Trophoblast cell (in vitro differentiated cells and primary cell): ENCODE measurements at regions not wholly inside any gene's neighbourhood (a gene's known extent, or its start where the extent isn't known, plus 50 kb on each side); places are given as distances from the start of the nearest gene placed in this dataset.

Source experiments
- DNase-seq, 2 donors: peaks; one replicate each; pipeline ENCODE4 v3.0.0-alpha.2; 2016
- H2AFZ ChIP-seq: 2 replicates; pipeline ENCODE4 v1.6.1; 2013; ENCODE audit warnings: low read length, moderate library complexity, mild to moderate bottlenecking; ENCODE audit not compliant: insufficient read depth, poor library complexity
- H2AK5ac ChIP-seq: 2 replicates; pipeline ENCODE4 v1.6.1; 2013; ENCODE audit warnings: mild to moderate bottlenecking, low read length
- H2BK120ac ChIP-seq: 2 replicates; pipeline ENCODE4 v1.6.1; 2013; ENCODE audit warnings: low read length, mild to moderate bottlenecking, moderate library complexity; ENCODE audit not compliant: insufficient read depth, poor library complexity
- H2BK12ac ChIP-seq: 2 replicates; pipeline ENCODE4 v1.6.1; 2013; ENCODE audit warnings: mild to moderate bottlenecking, low read length, moderate library complexity
- H2BK5ac ChIP-seq: 2 replicates; pipeline ENCODE4 v1.6.1; 2013; ENCODE audit warnings: low read length, low read depth, moderate library complexity, mild to moderate bottlenecking; ENCODE audit not compliant: poor library complexity
- H3K14ac ChIP-seq: 2 replicates; pipeline ENCODE4 v1.6.1; 2013; ENCODE audit warnings: mild to moderate bottlenecking, low read length
- H3K18ac ChIP-seq: 2 replicates; pipeline ENCODE4 v1.6.1; 2013; ENCODE audit warnings: mild to moderate bottlenecking, low read length
- H3K23ac ChIP-seq: 2 replicates; pipeline ENCODE4 v1.6.1; 2013; ENCODE audit warnings: low read length
- H3K27ac ChIP-seq: 2 replicates; pipeline ENCODE4 v1.5.1; 2013; ENCODE audit warnings: low read depth, mild to moderate bottlenecking, inconsistent platforms, low read length, moderate library complexity
- H3K27me3 ChIP-seq: 2 replicates; pipeline ENCODE4 v1.6.1; 2013; ENCODE audit warnings: inconsistent platforms, mild to moderate bottlenecking, low read length, moderate library complexity; ENCODE audit not compliant: insufficient read depth
- H3K36me3 ChIP-seq, 2 experiments: 1 replicate in 1 of 2; 2 replicates in 1 of 2; pipeline ENCODE4 v1.6.1; 2013; ENCODE audit warnings: low read length in 2 of 2, mild to moderate bottlenecking in 2 of 2, moderate library complexity in 1 of 2; ENCODE audit not compliant: insufficient read depth in 2 of 2, control insufficient read depth in 1 of 2
- H3K4ac ChIP-seq: 2 replicates; pipeline ENCODE4 v1.6.1; 2013; ENCODE audit warnings: low read depth, mild to moderate bottlenecking, low read length, moderate library complexity
- H3K4me1 ChIP-seq, 2 experiments: 1 replicate in 1 of 2; 2 replicates in 1 of 2; pipeline ENCODE4 v1.6.1; 2013; ENCODE audit warnings: low read length in 2 of 2, mild to moderate bottlenecking in 2 of 2, moderate library complexity in 1 of 2; ENCODE audit not compliant: insufficient read depth in 2 of 2, control insufficient read depth in 1 of 2
- H3K4me2 ChIP-seq: 2 replicates; pipeline ENCODE4 v1.6.1; 2013; ENCODE audit warnings: inconsistent platforms, mild to moderate bottlenecking, low read length, moderate library complexity
- H3K4me3 ChIP-seq: 2 replicates; pipeline ENCODE4 v1.5.1; 2013; ENCODE audit warnings: mild to moderate bottlenecking, low read depth, low read length, inconsistent platforms
- H3K79me1 ChIP-seq: one replicate; pipeline ENCODE4 v1.6.1; 2013; ENCODE audit warnings: low read length
- H3K79me2 ChIP-seq: 2 replicates; pipeline ENCODE4 v1.6.1; 2013; ENCODE audit warnings: low read length, mild to moderate bottlenecking; ENCODE audit not compliant: control insufficient read depth, insufficient read depth, poor library complexity
- H3K9ac ChIP-seq: 2 replicates; pipeline ENCODE4 v1.6.1; 2013; ENCODE audit warnings: mild to moderate bottlenecking, low read length
- H3K9me3 ChIP-seq: 2 replicates; pipeline ENCODE4 v1.6.1; 2013; ENCODE audit warnings: low read depth, mild to moderate bottlenecking, control low read depth, inconsistent platforms, low read length; ENCODE audit not compliant: insufficient read depth
- H4K12ac ChIP-seq: 2 replicates; pipeline ENCODE4 v1.6.1; 2013; ENCODE audit warnings: low read depth, mild to moderate bottlenecking, low read length, moderate library complexity
- H4K8ac ChIP-seq: 2 replicates; pipeline ENCODE4 v1.6.1; 2013; ENCODE audit warnings: low read depth, mild to moderate bottlenecking, low read length, moderate library complexity
- H4K91ac ChIP-seq: one replicate; pipeline ENCODE4 v1.6.1; 2013; ENCODE audit warnings: low read depth, mild to moderate bottlenecking, low read length, moderate library complexity
- WGBS: extraction: QIAGEN DNeasy Blood & Tissue Kit; methylation state at CpG from one replicate; pipeline ENCODE4 v1.1.7; 2013; ENCODE audit warnings: missing lambda C conversion rate; ENCODE audit not compliant: insufficient read length, insufficient coverage; ENCODE audit errors: extremely low coverage; 5-methylcytosine and 5-hydroxymethylcytosine counted together

GRCh38 chr4:105059337-105059736 lies 87.3 kb upstream of the TET2 start:
- H3K79me2 ChIP-seq, result no peaks in the 10 kb centered on the region
- no peaks in the 10 kb centered on the region for H3K9me3 ChIP-seq
- H2BK12ac ChIP-seq, result peak overlapping the region; percentile 58
- H3K23ac ChIP-seq, result no peak overlapping the region
- peak overlapping the region; percentile 46 for H2AK5ac ChIP-seq
- H3K14ac ChIP-seq, result no peak overlapping the region
- H2BK120ac ChIP-seq, result peak overlapping the region; percentile 72
- H3K4me1 ChIP-seq, result peaks cover 0 to 3% of the 10 kb centered on the region in 2 experiments
- no peak overlapping the region for H3K4me2 ChIP-seq
- no peak overlapping the region for H3K4ac ChIP-seq
- no peaks in the 10 kb centered on the region for H3K27me3 ChIP-seq
- no peak overlapping the region for H4K8ac ChIP-seq
- H3K4me3 ChIP-seq, result no peak overlapping the region
- H3K79me1 ChIP-seq, result no peaks in the 10 kb centered on the region
- H3K27ac ChIP-seq, result no peak overlapping the region
- no peak overlapping the region for H2AFZ ChIP-seq
- no peak overlapping the region for H3K18ac ChIP-seq
- DNase-seq, result peak; percentile 8 to 19
- no peaks in the 10 kb centered on the region for H3K36me3 ChIP-seq
- no peak overlapping the region for H2BK5ac ChIP-seq
- H4K12ac ChIP-seq, result no peak overlapping the region
- H4K91ac ChIP-seq, result peak overlapping the region; percentile 6
- no peak overlapping the region for H3K9ac ChIP-seq

GRCh38 chr4:105060628-105061027 lies 86.0 kb upstream of the TET2 start:
- Histone ChIP-seq H3K4ac (no peak overlapping the region), H3K27me3 (no peaks in the 10 kb centered on the region), H3K4me1 (peaks cover 0 to 3% of the 10 kb centered on the region in 2 experiments), H4K8ac (no peak overlapping the region), H2AFZ (no peak overlapping the region), H3K27ac (no peak overlapping the region), H3K79me2 (no peaks in the 10 kb centered on the region), H4K12ac (no peak overlapping the region), H3K4me2 (no peak overlapping the region), H2AK5ac (no peak overlapping the region), H2BK12ac (no peak overlapping the region), H2BK120ac (no peak overlapping the region), H3K18ac (no peak overlapping the region), H3K79me1 (no peaks in the 10 kb centered on the region), H3K9me3 (no peaks in the 10 kb centered on the region), H4K91ac (no peak overlapping the region), H3K14ac (no peak overlapping the region), H2BK5ac (no peak overlapping the region), H3K23ac (no peak overlapping the region), H3K4me3 (no peak overlapping the region), H3K9ac (no peak overlapping the region), H3K36me3 (no peaks in the 10 kb centered on the region)
- peak in 1 of 2 donors; percentile 27 for DNase-seq
- no CpG with 5 or more reads among the region's 1 CpG for WGBS

GRCh38 chr4:105061136-105061696 lies 85.5 kb upstream of the TET2 start:
- no CpG with 5 or more reads among the region's 5 CpGs for WGBS
- Histone ChIP-seq H3K4me1 (peaks cover 0 to 3% of the 10 kb centered on the region in 2 experiments), H3K27me3 (no peaks in the 10 kb centered on the region), H3K79me2 (no peaks in the 10 kb centered on the region), H4K8ac (no peak overlapping the region), H2BK5ac (no peak overlapping the region), H3K23ac (no peak overlapping the region), H3K9me3 (no peaks in the 10 kb centered on the region), H3K4me3 (no peak overlapping the region), H2AK5ac (no peak overlapping the region), H3K4me2 (no peak overlapping the region), H3K9ac (no peak overlapping the region), H3K36me3 (no peaks in the 10 kb centered on the region), H3K18ac (no peak overlapping the region), H3K4ac (no peak overlapping the region), H4K12ac (no peak overlapping the region), H4K91ac (no peak overlapping the region), H2AFZ (no peak overlapping the region), H2BK120ac (no peak overlapping the region), H3K14ac (no peak overlapping the region), H2BK12ac (no peak overlapping the region), H3K79me1 (no peaks in the 10 kb centered on the region), H3K27ac (no peak overlapping the region)
- DNase-seq, result peak; percentile 23 to 33

GRCh38 chr4:105061731-105062130 lies 84.9 kb upstream of the TET2 start:
- no peak overlapping the region for H2AFZ ChIP-seq
- H4K12ac ChIP-seq, result no peak overlapping the region
- H4K8ac ChIP-seq, result no peak overlapping the region
- DNase-seq, result peak in 1 of 2 donors; percentile 2
- no peak overlapping the region for H3K23ac ChIP-seq
- H3K9me3 ChIP-seq, result no peaks in the 10 kb centered on the region
- H3K18ac ChIP-seq, result no peak overlapping the region
- no peak overlapping the region for H2BK12ac ChIP-seq
- H3K4me3 ChIP-seq, result no peak overlapping the region
- H2BK5ac ChIP-seq, result no peak overlapping the region
- no peak overlapping the region for H3K4me2 ChIP-seq
- H3K27ac ChIP-seq, result no peak overlapping the region
- no peak overlapping the region for H4K91ac ChIP-seq
- no peak overlapping the region for H2BK120ac ChIP-seq
- no peak overlapping the region for H2AK5ac ChIP-seq
- no peak overlapping the region for H3K4ac ChIP-seq
- WGBS, result no CpG with 5 or more reads among the region's 1 CpG
- no peaks in the 10 kb centered on the region for H3K79me1 ChIP-seq
- no peak overlapping the region for H3K9ac ChIP-seq
- H3K79me2 ChIP-seq, result no peaks in the 10 kb centered on the region
- H3K4me1 ChIP-seq, result peaks cover 0 to 3% of the 10 kb centered on the region in 2 experiments
- H3K27me3 ChIP-seq, result no peaks in the 10 kb centered on the region
- H3K36me3 ChIP-seq, result no peaks in the 10 kb centered on the region
- H3K14ac ChIP-seq, result no peak overlapping the region
